ENCODE measurements at regions not wholly inside any gene's neighbourhood (a gene's known extent, or its start where the extent isn't known, plus 50 kb on each side); places are given as distances from the start of the nearest gene placed in this dataset.

DNA sequence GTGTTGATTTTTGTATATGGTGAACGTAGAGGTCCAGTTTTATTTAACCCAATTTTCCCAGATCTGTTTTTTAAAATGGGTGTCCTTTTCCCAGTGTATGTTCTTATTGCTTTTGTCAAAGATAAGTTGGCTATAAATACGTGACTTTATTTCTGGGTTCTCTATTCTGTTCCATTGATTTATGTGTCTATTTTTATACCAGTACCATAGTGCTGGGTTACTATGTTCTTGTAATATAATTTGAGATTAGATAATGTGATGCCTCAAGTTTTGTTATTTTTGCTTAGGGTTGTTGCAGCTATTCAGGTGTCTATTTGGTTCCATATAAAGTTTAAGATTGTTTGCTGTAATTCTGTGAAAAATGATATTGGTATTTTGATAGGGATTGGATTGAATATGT lies 749.1 kb upstream of the GRIA3 start:
- DNase-seq: no peak

DNA sequence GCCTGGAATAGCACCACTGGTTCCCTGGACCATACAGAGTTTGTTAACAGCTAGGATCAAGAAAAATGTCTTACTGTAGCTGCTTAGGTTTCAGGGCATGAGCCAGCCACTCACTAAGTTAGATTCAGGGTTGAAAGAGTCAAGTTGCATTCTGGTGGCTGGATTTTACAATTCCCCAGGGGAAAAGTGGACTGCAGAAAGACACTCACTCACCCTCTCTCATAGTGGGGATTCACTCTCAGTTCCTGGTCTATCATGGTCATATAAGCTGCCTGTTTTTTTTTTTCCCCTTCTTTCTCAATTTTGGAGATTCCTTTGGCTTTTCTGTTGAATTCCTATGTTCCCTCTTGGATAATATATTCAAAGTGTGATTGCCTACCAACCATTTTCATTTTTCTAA lies 744.2 kb upstream of the GRIA3 start:
- no peak for DNase-seq

DNA sequence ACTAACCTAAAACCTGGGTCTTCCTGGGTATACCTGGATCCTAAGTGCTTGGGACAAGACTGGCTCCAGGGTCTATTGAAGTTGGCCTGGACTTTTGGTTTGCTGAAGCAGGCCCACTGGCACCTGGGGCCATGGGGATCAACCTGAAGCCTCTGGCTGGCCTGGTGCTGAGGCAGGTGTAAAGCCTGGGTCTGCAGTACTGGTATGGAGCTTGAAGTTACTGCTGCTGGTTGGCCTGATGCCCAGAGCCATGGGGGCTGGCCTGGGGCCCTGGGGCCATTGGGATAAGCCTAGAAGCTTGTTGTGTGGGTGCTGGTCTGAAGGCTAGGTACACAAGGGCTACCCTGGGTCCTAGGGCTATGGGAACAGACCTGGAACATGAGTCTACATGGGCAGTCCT lies 743.2 kb upstream of the GRIA3 start:
- DNase-seq: no peak

DNA sequence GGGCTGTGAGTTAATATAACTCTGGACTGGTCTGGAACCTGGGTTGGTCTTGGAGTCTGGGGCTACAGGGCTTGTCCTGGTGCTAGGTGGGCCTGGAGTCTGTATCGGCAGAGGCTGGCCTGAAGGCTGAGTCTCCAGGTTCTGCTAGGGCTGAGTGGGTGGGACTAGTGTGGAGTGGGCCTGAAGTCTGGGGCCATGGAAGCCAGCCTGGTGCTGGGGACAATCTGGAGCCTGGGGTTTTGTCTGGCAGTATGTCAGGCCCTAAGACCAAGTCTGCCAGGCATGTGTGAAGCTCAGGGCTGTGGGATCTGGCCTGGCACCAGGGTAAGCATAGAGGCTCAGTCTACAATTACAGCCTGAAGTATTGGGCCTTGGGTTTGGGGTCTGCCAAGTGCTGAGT lies 742.6 kb upstream of the GRIA3 start:
- no peak for DNase-seq

DNA sequence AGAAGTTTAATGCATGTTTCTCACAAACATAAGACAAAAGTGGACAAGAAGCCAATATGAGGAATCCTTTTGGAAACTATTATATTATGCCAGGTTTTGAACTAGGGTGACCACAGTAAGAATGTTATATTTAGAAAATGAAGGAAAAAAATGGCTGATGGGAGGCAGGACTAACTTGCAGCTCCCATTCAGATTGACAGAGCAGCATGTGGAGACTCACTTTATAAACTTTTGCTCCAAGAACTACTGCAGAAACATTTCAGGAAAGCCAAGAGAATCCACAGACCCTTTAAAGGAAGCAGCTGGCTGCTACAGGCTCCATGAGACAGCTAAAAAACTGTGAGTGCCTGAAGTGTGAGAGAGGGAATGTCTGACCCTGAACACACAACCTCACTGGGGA lies 738.6 kb upstream of the GRIA3 start:
- DNase-seq: no peak

DNA sequence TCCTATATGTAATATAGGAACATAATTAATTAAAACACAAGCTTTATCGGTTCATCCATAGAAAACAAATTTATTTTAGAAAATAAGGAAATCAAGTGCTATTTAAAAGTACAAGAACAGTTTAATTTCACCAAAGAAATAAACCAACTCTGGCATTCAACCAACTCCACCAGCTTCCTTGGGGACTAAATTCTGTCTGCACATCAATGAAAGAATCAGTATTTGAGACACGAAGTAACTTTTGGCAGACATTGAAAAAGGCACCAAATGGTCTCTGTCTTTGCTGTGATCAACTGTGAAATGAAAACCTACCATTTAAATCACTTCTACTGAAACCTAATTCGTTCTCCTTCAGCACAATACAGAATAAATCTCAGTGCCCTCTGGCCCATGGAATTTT lies 719.7 kb upstream of the GRIA3 start:
- DNase-seq: no peak

DNA sequence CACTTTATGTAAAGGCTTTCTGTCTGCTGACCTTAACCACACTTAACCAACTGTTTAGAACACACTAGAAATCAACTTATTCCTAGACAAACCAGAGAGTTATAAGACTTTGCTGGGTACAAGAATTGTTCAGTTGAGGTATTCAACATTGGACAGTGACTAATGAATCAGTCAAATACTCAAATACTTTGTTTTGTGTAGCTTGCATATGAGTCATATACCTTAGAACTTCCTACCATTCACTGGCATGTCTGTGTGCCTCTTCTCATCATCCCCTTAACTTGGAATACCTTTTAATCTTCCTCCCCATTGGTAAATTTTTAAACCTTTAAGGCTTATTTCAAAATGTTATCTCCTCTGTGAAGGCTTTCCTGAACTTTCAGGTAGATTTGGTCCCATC lies 708.8 kb upstream of the GRIA3 start:
- no peak for DNase-seq

DNA sequence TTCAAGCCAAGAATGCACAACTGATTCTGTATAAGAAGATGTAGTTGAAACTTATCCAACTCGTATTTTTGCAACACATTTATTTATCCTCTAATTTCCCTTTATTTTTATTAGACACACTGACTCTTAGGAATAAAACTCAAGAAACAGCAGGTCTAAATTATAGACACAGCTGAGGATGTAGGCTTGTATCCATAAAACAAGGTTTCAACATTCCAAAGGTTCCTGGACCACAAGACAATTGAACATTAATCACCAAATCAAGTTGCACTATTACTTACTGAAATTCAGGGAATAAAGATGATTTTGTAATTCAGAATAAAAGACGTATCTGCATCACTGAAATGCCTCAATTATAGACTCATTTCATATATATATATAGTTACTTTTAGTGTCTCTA lies 683.5 kb upstream of the GRIA3 start:
- no peak for DNase-seq

DNA sequence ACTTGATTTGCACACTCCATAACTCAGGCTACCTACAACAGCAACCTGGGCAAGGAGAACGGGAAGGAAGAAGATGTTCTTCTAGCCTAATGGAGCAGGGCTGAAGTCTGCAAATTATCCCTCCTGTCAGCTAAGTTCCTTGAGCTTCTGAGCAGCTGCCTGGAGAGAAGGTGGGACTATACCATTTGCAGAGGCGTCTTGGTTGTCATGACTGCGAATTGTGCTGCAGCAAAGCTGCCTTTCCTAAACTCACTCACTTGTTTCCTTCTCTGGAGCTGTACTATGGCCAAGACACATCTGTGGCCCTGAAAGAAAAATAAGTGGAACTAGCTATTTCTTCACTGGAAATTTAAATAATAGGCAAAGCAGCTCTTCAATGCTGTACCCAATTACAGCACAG lies 682.4 kb upstream of the GRIA3 start:
- no peak for DNase-seq

DNA sequence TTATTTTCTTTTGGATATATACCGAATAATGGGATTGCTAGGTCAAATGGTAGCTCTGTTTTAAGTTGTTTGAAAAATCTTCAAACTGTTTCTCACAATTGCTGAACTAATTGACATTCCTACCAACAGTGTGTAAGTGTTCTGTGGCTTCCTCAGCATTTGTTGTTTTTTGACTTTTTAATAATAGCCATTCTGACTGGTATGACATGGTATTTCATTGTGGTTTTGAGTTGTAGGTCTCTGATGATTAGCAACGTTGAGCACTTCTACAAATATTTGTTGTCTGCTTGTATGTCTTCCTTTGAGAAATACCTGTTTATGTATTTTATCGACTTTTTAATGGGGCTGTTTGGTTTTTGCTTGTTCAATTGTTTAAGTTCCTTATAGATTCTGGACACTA lies 680.1 kb upstream of the GRIA3 start:
- no peak for DNase-seq

DNA sequence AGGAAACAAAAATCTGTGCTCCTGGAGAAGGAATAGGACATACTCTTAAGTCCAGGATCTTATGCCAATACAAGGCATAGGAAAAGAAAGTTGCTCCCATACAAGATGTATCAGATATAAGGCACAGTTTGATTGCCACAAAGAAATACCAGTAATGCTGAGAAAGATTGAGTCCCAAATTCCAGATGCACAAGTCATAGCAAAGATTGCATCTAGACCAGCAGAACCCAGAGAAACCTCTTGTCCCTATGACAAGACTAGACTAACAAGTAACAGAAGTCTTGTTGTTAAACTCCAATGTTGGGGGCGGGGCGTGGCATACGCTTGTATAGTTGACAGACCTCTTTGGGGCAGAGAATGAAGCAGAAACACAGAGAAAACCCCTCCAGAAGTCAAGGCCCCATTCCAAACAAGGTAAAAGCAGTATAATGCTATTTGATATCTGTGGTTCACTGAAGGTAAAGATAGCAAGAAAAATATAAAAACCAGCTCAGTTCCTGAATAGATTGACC lies 671.5 kb upstream of the GRIA3 start:
- no peak for DNase-seq

DNA sequence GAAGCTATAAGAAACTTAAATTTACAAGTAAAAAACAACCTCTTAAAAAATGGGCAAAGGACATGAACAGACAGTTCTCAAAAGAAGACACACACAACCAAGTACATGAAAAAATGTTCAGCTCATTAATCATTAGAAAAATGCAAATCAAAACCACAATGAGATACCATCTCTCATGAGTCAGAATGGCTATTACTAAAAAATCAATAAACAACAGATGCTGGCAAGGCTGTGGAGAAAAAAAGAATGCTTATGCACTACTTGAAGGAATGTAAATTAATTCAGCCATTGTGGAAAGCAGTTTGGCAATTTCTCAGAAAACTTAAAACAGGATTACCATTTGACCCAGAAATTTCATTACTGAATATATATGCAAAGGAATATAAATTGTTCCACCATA lies 666.3 kb upstream of the GRIA3 start:
- no peak for DNase-seq

DNA sequence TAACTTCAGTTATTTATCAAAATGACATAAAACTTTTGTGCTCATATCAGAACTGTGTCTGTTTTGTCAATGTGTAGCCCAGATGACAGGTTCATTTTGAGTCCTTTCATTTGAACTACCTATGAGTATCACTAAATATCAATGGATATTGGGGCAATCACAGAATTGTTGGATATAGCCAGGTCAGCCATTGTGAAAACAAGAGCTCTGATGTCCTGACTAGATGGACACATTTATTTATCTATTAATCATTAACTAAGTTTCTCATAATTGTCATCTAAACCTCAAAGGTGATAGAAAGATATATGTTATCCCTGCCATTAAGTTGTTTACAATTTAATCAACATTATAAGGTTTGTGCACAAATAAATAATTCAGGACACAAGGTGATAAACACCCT lies 638.3 kb upstream of the GRIA3 start:
- no peak for DNase-seq

DNA sequence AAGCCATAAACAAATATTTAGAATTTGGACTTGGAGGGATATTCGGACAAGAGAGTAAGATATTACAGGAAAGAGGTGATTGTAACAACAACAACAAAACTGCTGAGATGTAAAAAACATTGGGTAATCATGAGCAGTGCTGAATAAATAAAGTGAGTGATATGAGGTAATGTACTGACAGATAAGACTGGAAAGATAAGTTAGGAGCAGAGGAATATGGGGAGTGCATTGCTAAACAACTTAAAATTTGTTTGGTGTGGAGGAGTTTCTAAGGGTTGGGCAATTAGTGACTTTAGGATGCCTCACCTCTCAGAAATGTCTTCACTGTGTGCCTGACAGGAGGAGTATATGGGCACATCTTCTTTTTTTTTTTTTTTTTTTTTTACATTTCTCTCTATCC lies 637.8 kb upstream of the GRIA3 start:
- DNase-seq: no peak

DNA sequence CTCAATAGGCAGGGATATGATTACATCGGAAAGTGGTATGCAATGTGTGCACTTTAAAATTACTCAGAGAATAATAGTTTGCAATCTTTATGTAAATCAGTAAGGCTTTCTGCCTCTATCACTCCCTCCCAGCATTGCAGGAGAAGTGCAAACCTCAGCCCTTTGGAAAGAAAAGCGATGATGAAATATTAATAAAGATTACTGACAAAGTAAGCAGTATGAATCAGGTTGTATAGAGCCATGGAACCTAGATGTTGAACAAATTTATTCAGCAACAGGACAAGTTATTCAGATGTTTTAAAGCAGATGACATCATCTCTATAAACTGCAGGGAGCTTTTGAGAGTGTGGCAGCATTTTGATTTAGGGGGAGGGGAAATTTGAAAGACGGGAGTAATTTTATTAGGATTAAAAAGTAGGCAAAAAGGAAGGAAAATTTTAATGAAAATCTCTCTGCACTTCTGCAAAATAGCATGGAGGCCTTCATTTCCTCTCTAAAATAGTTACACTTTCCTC lies 631.7 kb upstream of the GRIA3 start:
- DNase-seq: no peak

DNA sequence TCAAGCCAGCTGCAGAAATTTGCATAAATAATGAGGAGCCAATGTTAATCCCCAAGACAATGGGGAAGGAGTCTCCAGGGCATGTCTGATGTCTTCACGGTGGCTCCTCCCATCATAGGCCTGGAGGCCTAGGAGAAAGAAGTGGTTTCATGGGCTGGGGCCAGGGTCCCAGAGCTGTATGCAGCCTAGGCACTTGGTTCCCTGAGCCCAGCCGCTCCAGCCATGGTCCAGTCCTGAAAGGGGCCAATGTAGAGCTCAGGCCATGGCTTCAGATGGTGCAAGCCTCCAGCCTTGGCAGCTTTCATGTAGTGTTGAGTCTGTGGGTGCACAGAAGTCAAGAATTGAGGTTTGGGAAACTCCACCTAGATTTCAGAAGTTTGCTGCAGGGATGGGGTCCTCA lies 628.2 kb upstream of the GRIA3 start:
- no peak for DNase-seq

DNA sequence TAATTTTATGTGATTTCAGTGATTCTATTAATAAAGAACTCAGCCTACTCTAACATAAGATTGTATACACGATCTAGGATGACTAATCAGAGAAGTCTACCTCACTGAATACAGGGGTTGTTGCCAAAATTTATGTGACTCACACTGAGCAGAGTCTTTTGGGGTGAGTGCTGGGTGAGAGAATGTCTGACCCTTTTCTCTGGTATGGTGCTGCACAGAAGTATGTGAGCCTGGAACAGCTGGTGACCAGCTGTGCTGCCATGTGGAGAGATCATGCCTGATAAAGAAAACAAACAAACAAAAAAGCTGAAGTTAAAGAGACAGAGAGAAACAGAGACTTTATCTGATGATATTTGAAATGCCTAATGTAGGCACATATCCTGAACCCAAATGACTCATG lies 618.1 kb upstream of the GRIA3 start:
- no peak for DNase-seq

DNA sequence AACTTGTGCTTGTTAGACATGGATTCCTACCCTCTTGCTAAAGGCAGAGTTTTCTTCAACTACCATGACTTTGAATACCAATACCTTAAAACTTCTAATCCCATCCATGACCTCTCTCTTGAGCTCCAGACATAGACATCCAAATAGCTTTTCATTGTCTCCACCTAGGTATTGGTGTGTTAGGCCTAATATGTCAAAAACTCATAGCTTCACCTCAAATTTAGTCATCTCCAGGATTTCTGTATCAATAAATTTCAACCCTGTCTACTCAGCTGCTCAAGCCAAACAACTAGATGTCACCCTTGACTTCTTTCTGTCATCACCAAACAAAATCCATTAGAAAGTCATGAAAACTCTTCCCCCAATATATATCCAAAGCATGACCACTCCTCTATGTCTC lies 617.7 kb upstream of the GRIA3 start:
- no peak for DNase-seq

DNA sequence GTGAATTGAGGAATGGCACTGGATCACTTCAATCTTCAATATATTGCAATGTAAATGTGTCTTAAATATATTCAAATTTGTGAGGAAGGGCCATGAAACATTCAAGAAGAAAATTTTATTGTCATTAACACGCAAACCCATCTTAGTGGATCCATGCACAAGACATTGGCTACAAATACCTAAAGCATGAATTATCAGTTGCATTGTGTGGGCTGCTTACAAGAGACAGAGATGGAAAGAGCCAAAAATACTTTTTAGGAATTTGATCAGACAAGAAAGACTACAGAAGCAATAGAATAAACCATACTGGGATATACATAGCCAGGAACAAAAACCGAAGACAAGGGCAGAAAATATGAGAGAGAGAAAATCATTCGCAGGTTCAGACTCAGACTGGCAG lies 616.2 kb upstream of the GRIA3 start:
- no peak for DNase-seq

DNA sequence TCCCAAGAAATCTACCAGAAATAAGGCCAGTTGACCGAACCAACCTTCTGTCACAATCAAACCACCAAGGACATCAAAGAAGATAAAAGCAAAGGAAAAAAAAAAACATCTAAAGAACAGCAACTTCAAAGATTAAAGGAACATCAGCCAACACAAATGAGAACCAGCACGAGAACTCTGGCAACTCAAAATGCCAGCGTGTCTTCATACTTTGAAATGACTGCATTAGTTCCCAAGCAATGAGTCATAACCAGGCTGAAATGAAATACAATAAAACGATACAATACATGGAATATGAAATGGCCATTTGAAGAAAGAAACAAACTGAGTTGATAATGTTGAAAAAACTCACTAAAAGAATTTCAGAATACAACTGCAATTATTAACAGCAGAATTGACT lies 611.6 kb upstream of the GRIA3 start:
- no peak for DNase-seq

DNA sequence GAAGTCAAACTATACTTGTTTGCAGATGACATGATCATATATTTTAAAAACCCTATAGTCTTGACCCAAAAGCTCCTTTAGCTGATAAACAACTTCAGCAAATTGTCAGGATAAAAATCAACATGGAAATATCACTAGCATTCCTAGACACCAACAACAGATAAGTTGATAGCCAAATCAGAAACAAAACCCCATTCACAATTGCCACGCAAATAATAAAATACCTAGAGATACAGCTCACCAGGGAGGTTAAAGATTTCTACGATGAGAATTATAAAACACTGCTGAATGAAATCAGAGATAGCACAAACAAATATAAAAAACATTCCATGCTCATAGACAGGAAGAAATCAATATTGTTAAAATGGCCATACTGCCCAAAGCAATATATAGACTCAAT lies 605.0 kb upstream of the GRIA3 start:
- DNase-seq: no peak

DNA sequence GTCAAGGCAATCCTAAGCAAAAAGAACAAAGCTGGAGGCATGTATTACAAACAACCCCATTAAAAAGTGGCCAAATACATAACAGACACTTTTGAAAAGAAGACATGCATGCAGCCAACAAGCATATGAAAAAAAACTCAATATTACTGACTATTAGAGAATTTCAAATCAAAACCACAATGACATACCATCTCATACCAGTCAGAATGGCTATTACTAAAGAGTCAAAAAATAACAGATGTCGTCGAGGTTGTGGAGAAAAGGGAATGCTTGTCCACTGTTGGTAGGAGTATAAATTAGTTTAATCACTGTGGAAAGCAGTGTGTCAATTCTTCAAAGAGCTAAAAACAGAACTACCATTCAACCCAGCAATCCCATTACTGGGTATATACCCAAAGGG lies 604.6 kb upstream of the GRIA3 start:
- DNase-seq: no peak

DNA sequence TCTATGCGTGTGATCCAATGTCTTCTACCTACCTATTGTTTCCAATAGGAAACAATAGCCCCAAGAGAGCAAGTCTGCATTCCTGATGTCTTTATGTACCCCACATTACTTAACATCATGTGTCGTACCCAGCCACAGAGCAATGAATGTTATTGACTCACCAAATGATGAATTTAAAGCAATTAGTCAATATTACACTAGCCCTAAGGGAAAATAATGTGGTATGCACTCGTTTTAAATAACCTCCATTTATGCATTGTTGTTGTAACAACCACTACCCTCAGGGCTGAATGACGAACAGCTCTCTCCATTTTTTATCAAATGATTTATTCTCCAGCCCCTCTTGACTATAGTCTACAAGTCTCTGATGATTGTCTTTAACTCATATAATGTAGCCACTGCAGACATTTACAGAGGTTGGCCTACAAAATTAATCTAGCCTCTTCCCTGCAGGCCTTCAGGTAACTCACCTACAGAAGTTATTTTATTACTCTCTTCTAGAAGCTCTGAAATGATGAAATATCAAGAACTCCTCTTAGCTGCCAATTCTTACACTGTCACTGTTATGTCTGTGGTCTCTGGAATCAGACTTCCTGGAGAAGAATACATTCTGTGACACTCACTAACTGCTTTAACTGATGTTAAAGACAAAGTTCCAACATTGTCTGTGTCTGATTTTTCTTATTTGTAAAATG lies 601.7 kb upstream of the GRIA3 start:
- no peak for DNase-seq

DNA sequence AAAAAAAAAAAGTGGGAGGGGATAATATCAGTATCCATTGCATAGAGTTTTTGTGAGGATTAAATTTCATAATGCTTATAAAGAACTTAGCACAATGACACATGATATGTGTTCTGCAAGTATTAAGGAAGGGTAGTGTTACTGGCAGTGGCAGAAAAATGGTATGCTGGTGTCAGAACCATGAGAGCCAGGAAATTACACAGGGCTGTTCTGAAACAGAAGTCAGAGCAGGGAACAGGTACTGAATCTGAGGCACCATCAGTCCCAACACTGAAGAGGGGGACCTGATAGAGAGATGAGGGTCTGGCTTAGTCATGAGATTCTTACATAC lies 601.1 kb upstream of the GRIA3 start:
- DNase-seq: no peak

DNA sequence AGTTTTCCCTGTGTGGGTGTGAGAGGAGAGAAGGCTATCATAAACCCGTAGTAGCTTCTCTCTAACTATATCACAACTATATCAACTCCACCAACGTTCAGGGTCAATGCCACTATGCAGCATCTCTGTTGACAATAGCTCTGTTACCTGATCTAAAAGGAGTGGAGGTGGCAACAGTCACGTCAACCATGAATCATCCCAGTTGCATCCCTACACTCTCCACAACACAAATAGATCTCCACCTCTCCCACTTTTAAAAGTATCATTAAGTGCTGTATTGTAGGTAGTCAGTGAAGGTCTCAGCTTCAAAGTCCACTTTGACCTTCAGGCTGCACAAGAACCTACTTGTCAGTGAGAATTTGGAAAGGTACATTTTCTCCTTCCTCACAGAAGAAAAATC lies 600.5 kb upstream of the GRIA3 start:
- no peak for DNase-seq

DNA sequence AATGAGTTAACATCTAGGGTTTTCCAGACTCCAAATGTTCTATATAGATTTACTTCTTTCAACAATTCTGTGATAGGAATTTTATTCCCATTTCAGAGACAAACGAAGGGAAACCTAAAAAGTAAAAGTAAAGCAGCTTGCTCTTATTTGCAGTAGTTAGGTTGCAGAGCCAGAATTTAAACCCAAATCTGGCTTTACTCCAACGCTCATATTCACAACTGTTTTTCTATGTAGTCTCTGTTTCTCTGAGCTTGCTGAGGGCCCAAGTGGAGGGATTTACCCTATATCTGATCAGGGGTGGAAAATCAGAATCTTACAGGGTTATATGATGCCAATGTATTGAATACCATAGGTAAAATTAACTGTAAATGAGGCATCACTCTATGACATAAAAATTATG lies 599.1 kb upstream of the GRIA3 start:
- DNase-seq: no peak
